ENCODE measurements at regions not wholly inside any gene's neighbourhood (a gene's known extent, or its start where the extent isn't known, plus 50 kb on each side); places are given as distances from the start of the nearest gene placed in this dataset.
"Not testable (repeated sequence)": the region's sequence is repeated elsewhere in the genome, so short reads cannot be mapped to it uniquely, and the experiment has no call there.

DNA sequence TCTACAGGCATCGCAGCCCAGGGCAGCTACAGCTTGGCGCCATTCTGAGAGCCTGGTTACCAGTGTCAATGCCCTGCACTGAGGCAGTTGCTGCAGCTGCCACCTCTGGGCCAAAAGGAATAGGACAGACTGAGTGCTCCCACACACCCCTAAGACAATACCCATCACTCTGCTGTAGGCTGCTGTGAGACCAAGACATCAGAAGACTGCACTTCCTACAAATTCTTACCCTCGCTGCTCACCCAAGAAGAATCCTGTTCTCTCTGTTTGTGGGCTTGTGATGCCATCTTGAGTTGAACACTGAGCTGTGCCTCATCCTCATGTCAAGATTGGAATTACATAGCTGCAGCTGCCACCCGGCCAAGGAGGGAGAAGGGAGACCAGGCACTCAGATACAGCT is 1847.0 kb upstream of the PCDH10 start:
- no peak for DNase-seq (ENCODE audit: low read depth in 2 of 2)

GRCh38 chr4:131304686-131305085 is 1844.4 kb upstream of the PCDH10 start:
- DNase-seq (ENCODE audit: low read depth in 2 of 2) = no peak

- DNase-seq (ENCODE audit: low read depth in 2 of 2) = no peak
Observed at GRCh38 chr4:131309628-131310027, 1839.5 kb upstream of the PCDH10 start.

DNA sequence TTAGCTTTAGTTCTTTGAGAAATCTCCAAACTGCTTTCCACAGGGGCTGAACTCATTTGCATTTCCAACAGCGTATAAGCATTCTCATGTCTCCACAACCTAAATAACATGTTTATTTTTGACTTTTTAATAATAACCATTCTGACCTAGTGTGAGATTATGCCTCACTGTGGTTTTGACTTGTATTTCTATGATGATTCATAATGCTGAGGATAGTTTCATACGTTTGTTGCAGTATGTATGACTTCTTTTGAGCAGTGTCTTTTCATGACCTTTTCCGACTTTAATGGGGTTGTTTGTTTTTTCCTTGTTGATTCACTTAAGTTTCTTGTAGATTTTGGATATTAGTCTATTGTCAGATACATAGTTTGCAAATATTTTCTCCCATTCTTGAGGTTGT is 1833.0 kb upstream of the PCDH10 start:
- DNase-seq (ENCODE audit: low read depth in 2 of 2) = no peak

GRCh38 chr4:131337936-131338335 is 1811.2 kb upstream of the PCDH10 start:
- DNase-seq (ENCODE audit: low read depth in 2 of 2) = no peak

DNA sequence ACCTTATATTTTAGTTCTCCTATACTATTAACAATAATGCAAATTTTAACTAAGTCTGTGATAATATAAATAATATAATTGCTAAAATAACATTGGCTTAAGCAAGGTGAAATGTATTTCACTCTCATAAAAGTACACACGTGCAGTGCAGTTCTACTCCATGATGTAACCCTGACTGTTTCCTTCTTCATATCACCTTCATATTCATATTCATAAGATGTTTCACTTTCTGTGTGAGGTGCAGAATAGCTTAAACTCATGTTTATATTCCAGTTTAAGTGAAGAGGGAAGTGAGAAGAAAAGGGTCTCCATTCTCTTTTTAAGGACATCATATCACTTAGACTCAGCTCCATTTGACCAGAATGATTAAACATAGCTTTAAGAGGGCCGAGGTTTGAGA is 1810.0 kb upstream of the PCDH10 start:
- DNase-seq (ENCODE audit: low read depth in 2 of 2) = no peak

GRCh38 chr4:131344761-131345160 is 1804.3 kb upstream of the PCDH10 start:
- no peak for DNase-seq (ENCODE audit: low read depth in 2 of 2)

- no peak for DNase-seq (ENCODE audit: low read depth in 2 of 2)
Observed at GRCh38 chr4:131347816-131348215, 1801.3 kb upstream of the PCDH10 start.

- DNase-seq (ENCODE audit: low read depth in 2 of 2) = no peak
Observed at GRCh38 chr4:131348263-131348662, 1800.8 kb upstream of the PCDH10 start.

DNA sequence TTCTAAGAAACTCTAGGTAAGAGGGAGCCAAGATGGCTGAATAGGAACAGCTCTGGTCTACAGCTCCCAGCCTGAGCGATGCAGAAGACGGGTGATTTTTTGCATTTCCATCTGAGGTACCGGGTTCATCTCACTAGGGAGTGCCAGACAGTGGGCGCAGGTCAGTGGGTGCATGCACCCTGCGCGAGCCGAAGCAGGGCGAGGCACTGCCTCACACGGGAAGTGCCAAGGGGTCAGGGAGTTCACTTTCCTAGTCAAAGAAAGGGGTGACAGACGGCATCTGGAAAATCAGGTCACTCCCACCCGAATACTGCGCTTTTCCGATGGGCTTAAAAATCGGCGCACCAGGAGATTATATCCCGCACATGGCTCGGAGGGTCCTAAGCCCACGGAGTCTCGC is 1796.7 kb upstream of the PCDH10 start:
- not testable (repeated sequence) for DNase-seq (ENCODE audit: low read depth in 2 of 2)

- DNase-seq (ENCODE audit: low read depth in 2 of 2) = no peak
Observed at GRCh38 chr4:131366714-131367113, 1782.4 kb upstream of the PCDH10 start.

- no peak for DNase-seq (ENCODE audit: low read depth in 2 of 2)
Observed at GRCh38 chr4:131367441-131367840, 1781.7 kb upstream of the PCDH10 start.

DNA sequence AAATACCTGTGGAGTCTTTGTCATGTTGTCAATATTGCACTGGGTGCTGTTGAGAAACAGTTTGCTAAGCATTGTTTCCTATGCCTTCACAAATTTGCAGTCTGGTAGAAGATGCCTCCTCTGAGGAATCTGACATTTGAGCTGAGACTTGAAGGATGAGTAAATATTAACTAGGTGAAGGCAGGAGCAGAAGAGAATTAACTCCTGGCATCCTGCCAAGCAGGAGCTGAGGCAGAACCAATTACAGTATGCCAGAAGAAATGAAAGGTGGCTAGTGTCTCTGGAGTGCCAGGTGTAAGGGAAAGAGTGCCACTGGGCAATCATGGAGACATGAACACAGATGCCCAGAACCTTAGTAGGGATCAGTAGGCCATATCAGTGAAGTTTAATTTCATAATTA is 1778.2 kb upstream of the PCDH10 start:
- no peak for DNase-seq (ENCODE audit: low read depth in 2 of 2)

DNA sequence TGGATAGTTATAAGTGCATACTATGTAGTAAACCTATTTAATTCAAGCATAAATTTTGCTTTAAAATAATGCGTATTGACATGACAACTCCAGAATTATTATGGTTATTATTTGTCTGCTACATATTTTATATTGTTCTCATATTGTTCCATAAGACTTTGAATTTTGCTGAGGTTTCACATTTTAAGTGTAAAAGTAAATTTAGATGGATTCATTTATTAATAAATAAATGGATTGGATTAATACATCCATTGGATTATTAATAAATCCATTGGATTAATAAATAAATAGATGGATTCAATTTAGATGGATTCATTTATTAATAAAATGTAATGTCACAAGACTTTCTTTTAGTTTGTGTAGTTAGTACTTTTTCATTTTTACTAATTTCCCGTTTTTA is 1768.0 kb upstream of the PCDH10 start:
- DNase-seq (ENCODE audit: low read depth in 2 of 2) = no peak

DNA sequence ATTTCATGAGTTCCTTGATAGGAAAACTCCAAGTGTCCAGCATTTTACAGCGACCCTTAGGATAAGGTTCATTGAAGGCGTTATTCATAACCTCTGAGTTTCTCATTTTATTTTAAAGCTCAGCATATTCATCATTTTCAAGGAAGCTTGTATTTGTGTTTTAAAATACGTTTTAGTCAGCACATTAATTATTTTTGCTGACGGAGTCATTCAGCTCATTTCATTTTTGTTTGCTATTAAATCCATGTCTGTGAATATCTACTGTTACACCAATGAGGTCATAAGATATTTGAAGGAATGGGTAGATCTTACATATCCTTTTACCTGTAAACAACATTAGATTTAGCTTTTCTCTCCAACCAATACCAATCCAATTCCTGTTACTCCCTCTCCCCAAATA is 1766.3 kb upstream of the PCDH10 start:
- no peak for DNase-seq (ENCODE audit: low read depth in 2 of 2)

DNA sequence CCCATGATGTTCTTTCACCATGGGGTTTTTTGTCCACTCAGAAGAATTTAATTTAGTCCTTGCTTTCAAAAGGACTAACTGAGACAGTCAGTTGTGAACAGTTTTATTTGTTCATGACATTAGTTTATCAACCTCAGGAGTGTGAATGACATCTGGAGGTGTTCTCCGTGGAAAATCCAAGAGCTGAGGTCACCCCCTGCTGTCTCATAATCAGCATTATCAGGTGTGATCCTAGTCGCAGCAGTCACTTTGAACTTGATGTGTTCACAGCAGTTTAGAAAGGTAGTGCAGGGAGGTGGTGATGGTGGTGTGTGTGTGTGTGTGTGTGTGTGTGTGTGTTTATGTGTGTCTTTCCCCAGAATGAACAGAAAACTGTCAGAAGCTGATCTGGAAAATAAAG is 1760.8 kb upstream of the PCDH10 start:
- no peak for DNase-seq (ENCODE audit: low read depth in 2 of 2)

- no peak for DNase-seq (ENCODE audit: low read depth in 2 of 2)
Observed at GRCh38 chr4:131408102-131408501, 1741.0 kb upstream of the PCDH10 start.

DNA sequence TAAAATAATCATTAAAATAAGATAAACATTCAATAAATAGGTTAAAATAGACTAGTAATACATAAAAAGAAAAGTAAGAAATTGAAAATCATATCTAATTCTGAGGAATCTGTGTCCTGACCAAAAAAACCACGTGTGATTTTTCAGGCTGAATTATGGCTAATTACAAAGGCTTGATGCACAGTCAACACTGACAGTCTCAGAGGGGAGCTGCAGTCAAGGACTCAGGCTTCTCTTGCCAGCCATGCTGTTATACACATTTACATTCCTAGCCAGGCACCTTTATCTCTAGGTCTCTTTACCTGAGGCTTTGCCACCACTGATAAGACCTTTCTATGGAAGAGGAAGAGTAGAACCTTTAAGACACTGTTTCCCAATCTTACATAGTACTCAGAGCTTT is 1737.7 kb upstream of the PCDH10 start:
- no peak for DNase-seq (ENCODE audit: low read depth in 2 of 2)

- DNase-seq (ENCODE audit: low read depth in 2 of 2) = no peak
Observed at GRCh38 chr4:131419147-131419546, 1729.9 kb upstream of the PCDH10 start.

DNA sequence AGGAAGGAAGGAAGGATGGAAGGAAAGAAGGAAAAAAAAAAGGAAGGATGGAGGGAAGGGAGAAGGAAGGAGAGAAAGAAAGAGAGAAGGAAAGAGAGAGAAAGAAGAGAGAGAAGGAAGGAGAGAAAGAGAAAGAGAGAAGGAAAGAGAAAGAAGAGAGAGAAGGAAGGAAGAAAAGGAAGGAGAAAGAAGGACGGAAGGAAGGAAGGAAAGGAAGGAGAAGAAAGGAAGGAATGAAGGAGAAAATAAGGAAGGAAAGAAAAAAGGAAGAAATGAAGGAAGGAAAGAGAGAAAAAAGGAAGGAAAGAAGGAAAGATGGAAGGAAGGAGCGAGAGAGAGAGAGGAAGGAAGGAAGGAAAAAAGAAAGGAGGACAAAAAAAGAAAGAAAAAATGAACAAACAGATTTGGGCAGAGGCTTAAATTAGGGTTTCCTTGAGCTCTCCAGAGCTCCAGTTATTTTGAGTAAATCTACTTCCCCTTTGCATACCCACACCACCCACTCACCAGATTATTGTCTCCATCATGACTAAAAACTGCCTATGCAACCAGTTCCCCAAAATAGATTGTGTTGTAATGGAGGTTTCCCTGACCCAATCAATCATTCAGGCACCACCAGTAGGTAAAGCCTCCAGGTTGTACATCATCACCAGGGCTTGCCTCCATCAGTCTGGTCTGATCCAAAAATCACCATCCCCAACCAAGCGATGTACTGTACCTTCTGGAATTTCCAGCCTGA is 1722.9 kb upstream of the PCDH10 start:
- DNase-seq (ENCODE audit: low read depth in 2 of 2) = no peak

- no peak for DNase-seq (ENCODE audit: low read depth in 2 of 2)
Observed at GRCh38 chr4:131427000-131427399, 1722.1 kb upstream of the PCDH10 start.

GRCh38 chr4:131430302-131430701 is 1718.8 kb upstream of the PCDH10 start:
- DNase-seq (ENCODE audit: low read depth in 2 of 2) = no peak

DNA sequence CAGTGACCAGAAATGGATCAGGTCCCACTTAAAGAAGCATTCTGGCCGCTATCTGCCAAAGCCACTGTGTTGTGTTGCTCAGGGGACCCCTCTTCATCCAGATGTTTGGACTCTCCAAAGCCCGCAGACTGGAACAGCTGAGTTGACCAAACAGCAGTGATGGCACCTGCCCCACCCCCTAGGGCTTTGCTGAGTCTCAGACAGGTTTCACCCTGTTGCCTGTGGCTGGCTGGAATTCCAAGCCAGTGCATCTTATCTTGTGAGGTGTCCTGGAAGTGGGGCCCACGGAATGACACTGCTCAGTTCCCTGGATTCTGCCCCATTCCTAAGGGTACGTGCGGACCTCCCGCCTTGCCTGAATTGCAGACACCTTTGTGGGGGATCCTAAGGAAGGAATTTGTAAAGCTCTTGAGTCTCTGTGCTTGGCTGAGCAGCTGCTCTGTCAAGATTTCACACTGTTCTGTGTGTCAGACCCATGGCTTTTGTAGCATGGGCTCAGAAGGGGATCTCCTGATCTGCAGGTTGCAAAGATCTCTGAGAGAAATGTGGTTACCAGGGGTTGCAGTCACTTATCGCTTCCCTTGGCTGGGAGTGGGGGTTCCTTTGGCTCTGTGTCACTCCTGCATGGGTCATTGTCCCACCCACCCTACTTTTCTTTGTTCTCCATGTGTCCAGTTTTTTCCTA is 1707.9 kb upstream of the PCDH10 start:
- DNase-seq (ENCODE audit: low read depth in 2 of 2) = no peak

DNA sequence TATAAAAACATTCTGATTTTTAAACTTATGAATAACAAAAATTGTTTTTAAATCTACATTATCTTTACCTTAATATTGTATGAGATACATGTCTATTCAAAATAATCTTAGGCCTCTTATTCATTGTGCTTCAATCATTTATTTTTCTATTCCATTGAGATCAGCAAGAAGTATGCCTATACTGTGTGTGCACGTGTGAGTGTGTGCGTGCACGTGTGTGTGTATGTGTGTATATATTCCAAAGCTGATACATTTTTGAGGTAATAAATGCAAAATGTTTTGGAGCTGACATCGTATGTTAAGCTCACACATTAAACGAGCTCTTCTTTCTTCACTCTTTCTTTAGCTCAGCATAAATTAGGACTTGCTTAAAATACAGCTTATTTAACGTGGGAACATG is 1701.2 kb upstream of the PCDH10 start:
- DNase-seq (ENCODE audit: low read depth in 2 of 2) = no peak

Measured in stimulated activated CD8-positive, alpha-beta memory T cell treated with anti-CD3 and anti-CD28 coated beads, Interleukin-15, amount 100 ng/mL, for 48 hours (primary cell).